Upper lobe of left lung (tissue), 4 donors: ENCODE measurements at regions not wholly inside any gene's neighbourhood (a gene's known extent, or its start where the extent isn't known, plus 50 kb on each side); places are given as distances from the start of the nearest gene placed in this dataset.

Experiments
- EP300 ChIP-seq, 4 donors: sonication (generic); formaldehyde crosslinking; IDR thresholded peaks; one replicate each; pipeline ENCODE4 v1.5.1; 2017; ENCODE audit warnings: antibody characterized with exemption in 4 of 4, control low read depth in 2 of 4
- POLR2A ChIP-seq, 4 donors: fragments of 450-650 bp; IDR thresholded peaks; one replicate each; pipeline ENCODE4 v1.5.1; 2016 to 2017; ENCODE audit warnings: antibody characterized with exemption in 4 of 4, mild to moderate bottlenecking in 2 of 4
- TF ChIP-seq, protein P1 (sequence below), 6 experiments: fragments of 450-650 bp in 4 of 6; fragments of 200-600 bp in 2 of 6; sonication (generic) in 2 of 6; IDR thresholded peaks; one replicate each; pipeline ENCODE4 v1.5.1; 2016 to 2019; ENCODE audit warnings: antibody characterized with exemption in 6 of 6

GRCh38 chr14:87388946-87389345 lies 604.0 kb downstream of the GALC start:
- TF ChIP-seq, protein P1, sequence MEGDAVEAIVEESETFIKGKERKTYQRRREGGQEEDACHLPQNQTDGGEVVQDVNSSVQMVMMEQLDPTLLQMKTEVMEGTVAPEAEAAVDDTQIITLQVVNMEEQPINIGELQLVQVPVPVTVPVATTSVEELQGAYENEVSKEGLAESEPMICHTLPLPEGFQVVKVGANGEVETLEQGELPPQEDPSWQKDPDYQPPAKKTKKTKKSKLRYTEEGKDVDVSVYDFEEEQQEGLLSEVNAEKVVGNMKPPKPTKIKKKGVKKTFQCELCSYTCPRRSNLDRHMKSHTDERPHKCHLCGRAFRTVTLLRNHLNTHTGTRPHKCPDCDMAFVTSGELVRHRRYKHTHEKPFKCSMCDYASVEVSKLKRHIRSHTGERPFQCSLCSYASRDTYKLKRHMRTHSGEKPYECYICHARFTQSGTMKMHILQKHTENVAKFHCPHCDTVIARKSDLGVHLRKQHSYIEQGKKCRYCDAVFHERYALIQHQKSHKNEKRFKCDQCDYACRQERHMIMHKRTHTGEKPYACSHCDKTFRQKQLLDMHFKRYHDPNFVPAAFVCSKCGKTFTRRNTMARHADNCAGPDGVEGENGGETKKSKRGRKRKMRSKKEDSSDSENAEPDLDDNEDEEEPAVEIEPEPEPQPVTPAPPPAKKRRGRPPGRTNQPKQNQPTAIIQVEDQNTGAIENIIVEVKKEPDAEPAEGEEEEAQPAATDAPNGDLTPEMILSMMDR (IDR thresholded peaks at IDR 0.05) = no peak
- no peak for TF ChIP-seq POLR2A (IDR thresholded peaks at IDR 0.05)
- TF ChIP-seq EP300 (IDR thresholded peaks at IDR 0.05) = no peak
